WTC11 (cell line): ENCODE measurements at regions not wholly inside any gene's neighbourhood (a gene's known extent, or its start where the extent isn't known, plus 50 kb on each side); places are given as distances from the start of the nearest gene placed in this dataset.

Experiments
- ATAC-seq: fragments of 200-7000 bp; cut with Tn5 transposase; 2 replicates; pipeline ENCODE4 v1.10.0; 2021; ENCODE audit warnings: mild to moderate bottlenecking, moderate library complexity
- CTCF ChIA-PET: fragments of 300-600 bp; sonication (Branson Sonifier 250); formaldehyde crosslinking; loops from one replicate; lab custom pipeline; 2021; ENCODE audit warnings: antibody characterized with exemption; lab: Charles Lee
- POLR2A ChIA-PET: fragments of 350-600 bp; sonication (Branson Sonifier 250); formaldehyde crosslinking; loops from one replicate; lab custom pipeline; 2021; ENCODE audit warnings: antibody characterized with exemption; lab: Charles Lee
- DNase-seq: peaks from one replicate; pipeline ENCODE4 v3.0.0; 2021; ENCODE audit warnings: low spot score
- H3K27ac Mint-ChIP-seq: 2 replicates; pipeline ENCODE4 v1.8.0; 2021; ENCODE audit warnings: mixed read lengths
- H3K27me3 Mint-ChIP-seq: 2 replicates; pipeline ENCODE4 v1.8.0; 2021; ENCODE audit warnings: low read depth, mild to moderate bottlenecking, moderate library complexity, mixed read lengths
- H3K36me3 Mint-ChIP-seq: 2 replicates; pipeline ENCODE4 v1.8.0; 2021; ENCODE audit warnings: mixed read lengths
- H3K4me1 Mint-ChIP-seq: 2 replicates; pipeline ENCODE4 v1.8.0; 2022; ENCODE audit warnings: mixed read lengths
- H3K4me3 Mint-ChIP-seq: 2 replicates; pipeline ENCODE4 v1.8.0; 2021; ENCODE audit warnings: mild to moderate bottlenecking, moderate library complexity, mixed read lengths
- H3K9me3 Mint-ChIP-seq: 2 replicates; pipeline ENCODE4 v1.8.0; 2021; ENCODE audit warnings: mixed read lengths
- AFF4 ChIP-seq: sonication (generic); formaldehyde crosslinking; IDR thresholded peaks from 2 replicates; pipeline ENCODE4 v1.8.1; 2023; ENCODE audit warnings: mild to moderate bottlenecking, missing genetic modification reagents, borderline replicate concordance
- AR ChIP-seq: fragments of 250-450 bp; sonication (Bioruptor Pico); IDR thresholded peaks from 2 replicates; pipeline ENCODE4 v1.9.0; 2021; ENCODE audit warnings: mild to moderate bottlenecking
- ATF2 ChIP-seq: sonication (generic); formaldehyde crosslinking; IDR thresholded peaks from 2 replicates; pipeline ENCODE4 v1.8.1; 2022; ENCODE audit warnings: low read depth, missing genetic modification reagents, borderline replicate concordance
- CBFB ChIP-seq: sonication (generic); formaldehyde crosslinking; IDR thresholded peaks from 2 replicates; pipeline ENCODE4 v1.8.1; 2022; ENCODE audit warnings: mild to moderate bottlenecking, low read depth, missing genetic modification reagents
- GTF2I ChIP-seq: fragments of 250-450 bp; sonication (Bioruptor Pico); conservative IDR thresholded peaks from 2 replicates; pipeline ENCODE4 v1.4.0; 2021; ENCODE audit warnings: mild to moderate bottlenecking
- HMGA2 ChIP-seq: fragments of 250-450 bp; sonication (Bioruptor Pico); IDR thresholded peaks from 2 replicates; pipeline ENCODE4 v1.4.0; 2021; ENCODE audit warnings: mild to moderate bottlenecking, moderate library complexity
- IRF2 ChIP-seq: sonication (generic); formaldehyde crosslinking; IDR thresholded peaks from 2 replicates; pipeline ENCODE4 v1.8.0; 2022; ENCODE audit warnings: low read depth, missing genetic modification reagents, borderline replicate concordance
- NFATC4 ChIP-seq: fragments of 250-450 bp; sonication (Bioruptor Pico); IDR thresholded peaks from 2 replicates; pipeline ENCODE4 v1.9.0; 2021; ENCODE audit warnings: mild to moderate bottlenecking
- NR2C2 ChIP-seq: sonication (generic); formaldehyde crosslinking; IDR thresholded peaks from 2 replicates; pipeline ENCODE4 v1.8.0; 2022; ENCODE audit warnings: mild to moderate bottlenecking, missing genetic modification reagents
- PRDM15 ChIP-seq: sonication (generic); formaldehyde crosslinking; IDR thresholded peaks from 2 replicates; pipeline ENCODE4 v1.8.0; 2022; ENCODE audit warnings: missing genetic modification reagents
- PRRX2 ChIP-seq: fragments of 250-450 bp; sonication (Bioruptor Pico); IDR thresholded peaks from 2 replicates; pipeline ENCODE4 v1.8.0; 2021; ENCODE audit warnings: mild to moderate bottlenecking
- RELA ChIP-seq: sonication (generic); formaldehyde crosslinking; IDR thresholded peaks from 2 replicates; pipeline ENCODE4 v1.8.1; 2022; ENCODE audit warnings: missing genetic modification reagents, mild to moderate bottlenecking, borderline replicate concordance
- STAT6 ChIP-seq: sonication (generic); formaldehyde crosslinking; conservative IDR thresholded peaks from 2 replicates; pipeline ENCODE4 v1.8.1; 2023; ENCODE audit warnings: mild to moderate bottlenecking, low read depth, missing genetic modification reagents, moderate library complexity
- TEAD1 ChIP-seq: sonication (generic); formaldehyde crosslinking; IDR thresholded peaks from 2 replicates; pipeline ENCODE4 v1.8.0; 2022; ENCODE audit warnings: mild to moderate bottlenecking, missing genetic modification reagents
- ZNF281 ChIP-seq: sonication (generic); formaldehyde crosslinking; IDR thresholded peaks from 2 replicates; pipeline ENCODE4 v1.8.0; 2023; ENCODE audit warnings: mild to moderate bottlenecking, missing genetic modification reagents

- TF ChIP-seq AFF4 (CRISPR knock-in tag) (no peak), IRF2 (CRISPR knock-in tag) (no peak), ATF2 (no peak), AR (no peak), CBFB (CRISPR knock-in tag) (no peak), PRDM15 (CRISPR knock-in tag) (no peak)
Measured at GRCh38 chr3:40658305-40658704, 133.5 kb downstream of the ZNF621 start (continued).

- DNase-seq, result no peak
- Mint-ChIP-seq H3K4me1 (0 out of 2 replicates have a peak, but pooled peaks cover 2% of the 10 kb centered on the region), H3K36me3 (no peaks in the 10 kb centered on the region), H3K27ac (no peak overlapping the region), H3K4me3 (no peak overlapping the region), H3K27me3 (no peaks in the 10 kb centered on the region; the same call in 1 of the 2 replicates), H3K9me3 (no peaks in the 10 kb centered on the region)
- no peak for ATAC-seq
- ChIA-PET POLR2A (interaction anchor here (0.6 kb wide), 1 partner anchor 949 kb away, joined by 3 read pairs; no protein-coding TSS in a partner anchor), CTCF (no interaction called here)
- TF ChIP-seq NFATC4 (CRISPR knock-in tag), result no peak
- TF ChIP-seq ATF2, result no peak
- no peak for TF ChIP-seq RELA (CRISPR knock-in tag)
- no peak for TF ChIP-seq STAT6 (CRISPR knock-in tag)
- TF ChIP-seq NR2C2, result no peak
- no peak for TF ChIP-seq TEAD1 (CRISPR knock-in tag)
- TF ChIP-seq ZNF281 (CRISPR knock-in tag), result no peak
- TF ChIP-seq PRRX2, result no peak
- no peak for TF ChIP-seq GTF2I (CRISPR knock-in tag)
- no peak for TF ChIP-seq HMGA2 (CRISPR knock-in tag)
Measured at GRCh38 chr3:40660554-40660953, 135.8 kb downstream of the ZNF621 start.
